ENCODE measurements at regions not wholly inside any gene's neighbourhood (a gene's known extent, or its start where the extent isn't known, plus 50 kb on each side); places are given as distances from the start of the nearest gene placed in this dataset.

GRCh38 chr12:24697295-24697694 lies 251.6 kb downstream of the BCAT1 start:
- TF ChIP-seq CTCF (IDR thresholded peaks at IDR 0.05): no peak
- Histone ChIP-seq H3K4me1 (ENCODE audit: control insufficient read depth in 1 of 2, insufficient read depth in 1 of 2, low read depth in 1 of 2, low read length in 1 of 2) (no peaks in the 10 kb centered on the region), H3K9me3 (no peaks in the 10 kb centered on the region), H3K27ac (no peak overlapping the region), H3K27me3 (no peaks in the 10 kb centered on the region), H3K36me3 (no peaks in the 10 kb centered on the region), H3K4me3 (ENCODE audit: low read depth in 1 of 2, low read length in 1 of 2) (no peak overlapping the region)

- Histone ChIP-seq H3K27me3 (no peaks in the 10 kb centered on the region), H3K4me3 (ENCODE audit: low read depth in 1 of 2, low read length in 1 of 2) (no peak overlapping the region), H3K9me3 (no peaks in the 10 kb centered on the region), H3K27ac (no peak overlapping the region), H3K36me3 (no peaks in the 10 kb centered on the region), H3K4me1 (ENCODE audit: control insufficient read depth in 1 of 2, insufficient read depth in 1 of 2, low read depth in 1 of 2, low read length in 1 of 2) (no peaks in the 10 kb centered on the region)
- no peak for TF ChIP-seq CTCF (IDR thresholded peaks at IDR 0.05)
These were observed 252.1 kb downstream of the BCAT1 start for GRCh38 chr12:24696800-24697199.

GRCh38 chr12:24695657-24696329 lies 253.1 kb downstream of the BCAT1 start:
- Histone ChIP-seq H3K36me3 (no peaks in the 10 kb centered on the region), H3K4me3 (ENCODE audit: low read depth in 1 of 2, low read length in 1 of 2) (no peak overlapping the region), H3K27ac (no peak overlapping the region), H3K4me1 (ENCODE audit: control insufficient read depth in 1 of 2, insufficient read depth in 1 of 2, low read depth in 1 of 2, low read length in 1 of 2) (no peaks in the 10 kb centered on the region), H3K27me3 (no peaks in the 10 kb centered on the region), H3K9me3 (no peaks in the 10 kb centered on the region)
- TF ChIP-seq CTCF (IDR thresholded peaks at IDR 0.05): no peak

GRCh38 chr12:24695103-24695502 lies 253.8 kb downstream of the BCAT1 start:
- Histone ChIP-seq H3K27me3 (no peaks in the 10 kb centered on the region), H3K9me3 (no peaks in the 10 kb centered on the region), H3K4me3 (ENCODE audit: low read depth in 1 of 2, low read length in 1 of 2) (no peak overlapping the region), H3K4me1 (ENCODE audit: control insufficient read depth in 1 of 2, insufficient read depth in 1 of 2, low read depth in 1 of 2, low read length in 1 of 2) (no peaks in the 10 kb centered on the region), H3K36me3 (no peaks in the 10 kb centered on the region), H3K27ac (no peak overlapping the region)
- TF ChIP-seq CTCF (IDR thresholded peaks at IDR 0.05): no peak

GRCh38 chr12:24688601-24689000 lies 260.3 kb downstream of the BCAT1 start:
- no peaks in the 10 kb centered on the region for H3K4me1 ChIP-seq (ENCODE audit: control insufficient read depth in 1 of 2, insufficient read depth in 1 of 2, low read depth in 1 of 2, low read length in 1 of 2)
- H3K27ac ChIP-seq: no peak overlapping the region
- TF ChIP-seq CTCF (IDR thresholded peaks at IDR 0.05): no peak
- no peaks in the 10 kb centered on the region for H3K9me3 ChIP-seq
- no peaks in the 10 kb centered on the region for H3K27me3 ChIP-seq
- H3K4me3 ChIP-seq (ENCODE audit: low read depth in 1 of 2, low read length in 1 of 2): no peak overlapping the region
- no peaks in the 10 kb centered on the region for H3K36me3 ChIP-seq
